ENCODE measurements at regions not wholly inside any gene's neighbourhood (a gene's known extent, or its start where the extent isn't known, plus 50 kb on each side); places are given as distances from the start of the nearest gene placed in this dataset.

- Histone ChIP-seq H3K27ac (ENCODE audit: extremely low read depth, low read depth, low read length) (no peak overlapping the region), H3K4me3 (ENCODE audit: low read depth, low read length) (no peak overlapping the region), H3K36me3 (ENCODE audit: control insufficient read depth in 2 of 2, insufficient read depth in 1 of 2, low read length in 2 of 2) (no peaks in the 10 kb centered on the region), H3K9me3 (ENCODE audit: control insufficient read depth, insufficient read depth, low read depth, low read length) (no peaks in the 10 kb centered on the region), H3K4me1 (ENCODE audit: control insufficient read depth, insufficient read depth, low read length) (no peaks in the 10 kb centered on the region)
- POLR2A ChIA-PET, result no interaction called here
- no peak for TF ChIP-seq ZNF394 (tag by site-specific recombination; IDR thresholded peaks at IDR 0.05; ENCODE audit: borderline replicate concordance)
- TF ChIP-seq ZNF174 (tag by site-specific recombination; IDR thresholded peaks at IDR 0.05), result no peak
- no peak for TF ChIP-seq AEBP2 (tag by site-specific recombination; IDR thresholded peaks at IDR 0.05; ENCODE audit: borderline replicate concordance)
- TF ChIP-seq ZNF157 (tag by site-specific recombination; IDR thresholded peaks at IDR 0.05), result no peak
- TF ChIP-seq SCRT2 (tag by site-specific recombination; IDR thresholded peaks at IDR 0.05), result no peak
- no peak for TF ChIP-seq ZNF48 (tag by site-specific recombination; IDR thresholded peaks at IDR 0.05)
- TF ChIP-seq ZNF585B (tag by site-specific recombination; IDR thresholded peaks at IDR 0.05), result no peak
- TF ChIP-seq ZNF341 (tag by site-specific recombination; IDR thresholded peaks at IDR 0.05; ENCODE audit: low read depth), result no peak
- no peak for TF ChIP-seq GLI2 (tag by site-specific recombination; IDR thresholded peaks at IDR 0.05; ENCODE audit: borderline replicate concordance, low read depth)
- TF ChIP-seq ZNF514 (tag by site-specific recombination; IDR thresholded peaks at IDR 0.05), result no peak
- no peak for TF ChIP-seq KLF16 (tag by site-specific recombination; IDR thresholded peaks at IDR 0.05)
- no peak for TF ChIP-seq ZNF302 (tag by site-specific recombination; IDR thresholded peaks at IDR 0.05; ENCODE audit: low read depth)
- TF ChIP-seq FEZF1 (tag by site-specific recombination; IDR thresholded peaks at IDR 0.05), result no peak
- TF ChIP-seq ZBTB48 (tag by site-specific recombination; IDR thresholded peaks at IDR 0.05), result no peak
- TF ChIP-seq ZNF24 (tag by site-specific recombination; IDR thresholded peaks at IDR 0.05), result no peak
- no peak for TF ChIP-seq ZNF529 (tag by site-specific recombination; IDR thresholded peaks at IDR 0.05; ENCODE audit: insufficient replicate concordance)
- CTCF ChIA-PET, result no interaction called here
Measured at GRCh38 chr16:79510879-79511278, 89.7 kb downstream of the MAF start.

- Histone ChIP-seq H3K36me3 (ENCODE audit: control insufficient read depth in 2 of 2, insufficient read depth in 1 of 2, low read length in 2 of 2) (no peaks in the 10 kb centered on the region), H3K9me3 (ENCODE audit: control insufficient read depth, insufficient read depth, low read depth, low read length) (no peaks in the 10 kb centered on the region), H3K4me1 (ENCODE audit: control insufficient read depth, insufficient read depth, low read length) (no peaks in the 10 kb centered on the region), H3K27ac (ENCODE audit: extremely low read depth, low read depth, low read length) (no peak overlapping the region), H3K4me3 (ENCODE audit: low read depth, low read length) (no peak overlapping the region)
- ChIA-PET CTCF (no interaction called here), POLR2A (no interaction called here)
- TF ChIP-seq ZNF302 (tag by site-specific recombination; IDR thresholded peaks at IDR 0.05; ENCODE audit: low read depth), result no peak
- TF ChIP-seq ZNF335 (tag by site-specific recombination; conservative IDR thresholded peaks at IDR 0.05), result no peak
- no peak for TF ChIP-seq ZNF184 (tag by site-specific recombination; IDR thresholded peaks at IDR 0.05)
- no peak for TF ChIP-seq ZNF626 (tag by site-specific recombination; IDR thresholded peaks at IDR 0.05)
- no peak for TF ChIP-seq REST (tag by site-specific recombination; IDR thresholded peaks at IDR 0.05)
- TF ChIP-seq MYNN (tag by site-specific recombination; IDR thresholded peaks at IDR 0.05; ENCODE audit: borderline replicate concordance), result no peak
- TF ChIP-seq ZNF214 (tag by site-specific recombination; IDR thresholded peaks at IDR 0.05; ENCODE audit: borderline replicate concordance), result no peak
- TF ChIP-seq ZNF26 (tag by site-specific recombination; IDR thresholded peaks at IDR 0.05), result no peak
- no peak for TF ChIP-seq ZNF311 (tag by site-specific recombination; IDR thresholded peaks at IDR 0.05; ENCODE audit: borderline replicate concordance)
- no peak for TF ChIP-seq ZNF473 (tag by site-specific recombination; IDR thresholded peaks at IDR 0.05)
- TF ChIP-seq ZNF37A (tag by site-specific recombination; IDR thresholded peaks at IDR 0.05), result no peak
- no peak for TF ChIP-seq ZBTB21 (tag by site-specific recombination; IDR thresholded peaks at IDR 0.05)
- no peak for TF ChIP-seq PRDM10 (tag by site-specific recombination; IDR thresholded peaks at IDR 0.05)
Measured at GRCh38 chr16:79509906-79510305, 90.6 kb downstream of the MAF start.

All from HEK293 (cell line).